ENCODE measurements at regions not wholly inside any gene's neighbourhood (a gene's known extent, or its start where the extent isn't known, plus 50 kb on each side); places are given as distances from the start of the nearest gene placed in this dataset.
"Not testable (repeated sequence)": the region's sequence is repeated elsewhere in the genome, so short reads cannot be mapped to it uniquely, and the experiment has no call there.

GRCh38 chr20:26252311-26252975, 555.8 kb upstream of the ZNF337 start:
- intact Hi-C loops (cut with DNase I): loop anchor here (10.0 kb wide), 1 partner anchor 778 kb away; no protein-coding TSS in a partner anchor
- not testable (repeated sequence) for H3K36me3 ChIP-seq; H3K9me3 ChIP-seq; H3K9ac ChIP-seq (ENCODE audit: low read depth in 2 of 2, low read length in 2 of 2); H3K27ac ChIP-seq; H3K4me3 ChIP-seq; DNase-seq; H3K4me1 ChIP-seq; H3K27me3 ChIP-seq

GRCh38 chr20:26251376-26251775, 554.7 kb upstream of the ZNF337 start:
- not testable (repeated sequence) for H3K36me3 ChIP-seq; H3K27me3 ChIP-seq; H3K27ac ChIP-seq; H3K9me3 ChIP-seq; H3K4me3 ChIP-seq; H3K9ac ChIP-seq (ENCODE audit: low read depth in 2 of 2, low read length in 2 of 2); H3K4me1 ChIP-seq; DNase-seq
- intact Hi-C loops (cut with DNase I): loop anchor here (10.0 kb wide), 1 partner anchor 777 kb away; no protein-coding TSS in a partner anchor

GRCh38 chr20:26250249-26251114, 553.8 kb upstream of the ZNF337 start:
- H3K9me3 ChIP-seq; H3K27ac ChIP-seq; H3K9ac ChIP-seq (ENCODE audit: low read depth in 2 of 2, low read length in 2 of 2); H3K36me3 ChIP-seq; H3K27me3 ChIP-seq; H3K4me1 ChIP-seq; DNase-seq; H3K4me3 ChIP-seq: not testable (repeated sequence)
- intact Hi-C loops (cut with DNase I): loop anchor here (10.0 kb wide), 1 partner anchor 776 kb away; no protein-coding TSS in a partner anchor

GRCh38 chr20:26243731-26244130, 547.1 kb upstream of the ZNF337 start:
- no peaks in the 10 kb centered on the region for H3K27me3 ChIP-seq
- H3K27ac ChIP-seq: no peak overlapping the region
- no peaks in the 10 kb centered on the region for H3K36me3 ChIP-seq
- intact Hi-C loops (cut with DNase I): no loop called here
- TF ChIP-seq CTCF (IDR thresholded peaks at IDR 0.05): no peak
- no peaks in the 10 kb centered on the region for H3K4me1 ChIP-seq
- H3K9ac ChIP-seq (ENCODE audit: low read depth in 2 of 2, low read length in 2 of 2): no peak overlapping the region
- H3K4me3 ChIP-seq: no peak overlapping the region
- no peaks in the 10 kb centered on the region for H3K9me3 ChIP-seq
- DNase-seq: no peak

- H3K4me1 ChIP-seq; H3K27ac ChIP-seq; H3K27me3 ChIP-seq; H3K4me3 ChIP-seq; H3K9me3 ChIP-seq; H3K9ac ChIP-seq (ENCODE audit: low read depth in 2 of 2, low read length in 2 of 2); H3K36me3 ChIP-seq; DNase-seq; intact Hi-C loops (cut with DNase I): not testable (repeated sequence)
Measured at GRCh38 chr20:26220609-26221008, 524.0 kb upstream of the ZNF337 start.

GRCh38 chr20:26219546-26219945, 522.9 kb upstream of the ZNF337 start:
- H3K9me3 ChIP-seq; H3K9ac ChIP-seq (ENCODE audit: low read depth in 2 of 2, low read length in 2 of 2); intact Hi-C loops (cut with DNase I); H3K27me3 ChIP-seq; H3K4me1 ChIP-seq; H3K36me3 ChIP-seq; H3K27ac ChIP-seq; DNase-seq; H3K4me3 ChIP-seq: not testable (repeated sequence)

GRCh38 chr20:26218301-26218700, 521.6 kb upstream of the ZNF337 start:
- no peaks in the 10 kb centered on the region for H3K27me3 ChIP-seq
- H3K4me3 ChIP-seq: no peak overlapping the region
- no peak for DNase-seq
- no peaks in the 10 kb centered on the region for H3K36me3 ChIP-seq
- no peaks in the 10 kb centered on the region for H3K4me1 ChIP-seq
- intact Hi-C loops (cut with DNase I): no loop called here
- H3K27ac ChIP-seq: no peak overlapping the region
- H3K9me3 ChIP-seq: no peaks in the 10 kb centered on the region
- no peak for TF ChIP-seq CTCF (IDR thresholded peaks at IDR 0.05)
- H3K9ac ChIP-seq (ENCODE audit: low read depth in 2 of 2, low read length in 2 of 2): no peak overlapping the region

GRCh38 chr20:26216025-26216424, 519.4 kb upstream of the ZNF337 start:
- intact Hi-C loops (cut with DNase I): no loop called here
- no peak for DNase-seq
- H3K27me3 ChIP-seq: no peaks in the 10 kb centered on the region
- no peak overlapping the region for H3K9ac ChIP-seq (ENCODE audit: low read depth in 2 of 2, low read length in 2 of 2)
- H3K36me3 ChIP-seq: no peaks in the 10 kb centered on the region
- no peaks in the 10 kb centered on the region for H3K9me3 ChIP-seq
- TF ChIP-seq CTCF (IDR thresholded peaks at IDR 0.05): no peak
- H3K27ac ChIP-seq: no peak overlapping the region
- no peaks in the 10 kb centered on the region for H3K4me1 ChIP-seq
- H3K4me3 ChIP-seq: no peak overlapping the region
